Activated CD4-positive, alpha-beta T cell treated with anti-CD3 and anti-CD28 coated beads, Interleukin-2, amount 50 U/mL, for 24 hours (primary cell): ENCODE measurements at regions not wholly inside any gene's neighbourhood (a gene's known extent, or its start where the extent isn't known, plus 50 kb on each side); places are given as distances from the start of the nearest gene placed in this dataset.
"Not testable (repeated sequence)": the region's sequence is repeated elsewhere in the genome, so short reads cannot be mapped to it uniquely, and the experiment has no call there.

Experiments used
- DNase-seq, 2 donors: peaks; one replicate each; pipeline ENCODE4 v3.0.0-alpha.2; 2020; ENCODE audit warnings: low read depth in 1 of 2, low spot score in 1 of 2

- DNase-seq: no peak
These were observed 428.4 kb upstream of the KCNMB2 start for GRCh38 chr3:178107804-178108203.

- DNase-seq: no peak
These were observed 426.5 kb upstream of the KCNMB2 start for GRCh38 chr3:178109691-178110090.

GRCh38 chr3:178112134-178112533 lies 424.1 kb upstream of the KCNMB2 start:
- DNase-seq: no peak

- not testable (repeated sequence) for DNase-seq
These were observed 423.7 kb upstream of the KCNMB2 start for GRCh38 chr3:178112552-178112951.

DNA sequence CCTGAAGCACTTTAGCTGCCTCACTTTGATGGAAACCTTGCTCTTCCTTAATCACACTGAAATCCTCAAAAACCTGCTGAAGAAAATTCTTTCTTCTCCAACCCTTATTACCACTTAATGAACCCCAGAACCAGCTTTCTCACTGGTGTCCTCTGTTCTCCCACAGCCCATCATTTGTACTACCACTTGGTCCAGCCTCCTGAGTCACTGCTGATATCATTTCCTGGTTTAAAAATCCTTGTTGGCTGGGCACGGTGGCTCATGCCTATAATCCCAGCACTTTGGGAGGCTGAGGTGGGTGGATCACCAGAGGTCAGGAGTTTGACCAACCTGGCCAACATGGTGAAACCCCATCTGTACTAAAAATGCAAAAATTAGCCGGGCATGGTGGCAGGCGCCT lies 418.6 kb upstream of the KCNMB2 start:
- no peak for DNase-seq

DNA sequence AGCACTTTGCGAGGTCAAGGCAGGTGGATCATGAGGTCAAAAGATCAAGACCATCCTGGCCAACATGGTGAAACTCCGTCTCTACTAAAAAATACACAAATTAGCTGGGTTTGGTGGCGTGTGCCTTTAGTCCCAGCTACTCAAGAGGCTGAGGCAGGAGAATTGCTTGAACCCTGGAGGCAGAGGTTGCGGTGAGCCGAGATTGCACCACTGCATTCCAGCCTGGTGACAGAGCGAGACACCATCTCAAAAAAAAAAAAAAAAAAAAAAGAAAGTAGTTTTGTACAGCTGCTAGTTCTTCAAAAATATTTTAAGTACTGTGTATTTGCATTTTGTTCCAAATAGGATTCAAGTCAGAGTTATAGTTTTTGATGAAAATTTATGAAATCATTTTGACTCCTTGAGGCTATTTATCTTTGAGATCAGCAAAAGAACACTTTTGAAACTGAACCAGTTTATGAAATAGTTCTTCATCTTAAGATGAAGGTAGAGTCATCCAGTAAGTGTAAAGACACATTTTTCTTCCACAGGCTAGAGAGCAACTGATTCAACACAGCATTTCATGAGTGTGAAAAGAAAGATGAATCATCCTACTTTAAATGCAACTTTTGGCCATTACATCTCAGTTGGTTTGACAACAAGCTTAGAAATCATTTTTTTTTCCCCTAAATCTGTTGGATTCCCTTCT lies 416.5 kb upstream of the KCNMB2 start:
- DNase-seq: not testable (repeated sequence)

DNA sequence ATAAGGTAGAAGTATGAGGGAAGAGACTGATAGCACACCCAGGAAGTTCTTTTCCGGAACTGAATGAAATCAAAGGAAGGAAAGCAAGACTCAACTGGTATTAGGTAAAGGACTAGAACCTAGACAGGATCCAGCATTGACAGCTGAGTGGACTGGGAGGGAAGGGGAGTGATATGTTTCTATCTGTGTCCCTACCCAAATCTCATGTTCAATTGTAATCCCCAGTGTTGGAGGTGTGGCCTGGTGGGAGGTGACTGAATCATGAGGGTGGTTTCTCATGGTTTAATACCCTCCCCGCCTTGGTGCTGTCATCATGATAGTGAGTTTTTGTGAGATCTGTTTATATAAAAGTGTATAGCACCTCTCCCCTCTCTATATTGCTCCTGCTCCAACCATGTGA lies 415.9 kb upstream of the KCNMB2 start:
- no peak for DNase-seq

DNA sequence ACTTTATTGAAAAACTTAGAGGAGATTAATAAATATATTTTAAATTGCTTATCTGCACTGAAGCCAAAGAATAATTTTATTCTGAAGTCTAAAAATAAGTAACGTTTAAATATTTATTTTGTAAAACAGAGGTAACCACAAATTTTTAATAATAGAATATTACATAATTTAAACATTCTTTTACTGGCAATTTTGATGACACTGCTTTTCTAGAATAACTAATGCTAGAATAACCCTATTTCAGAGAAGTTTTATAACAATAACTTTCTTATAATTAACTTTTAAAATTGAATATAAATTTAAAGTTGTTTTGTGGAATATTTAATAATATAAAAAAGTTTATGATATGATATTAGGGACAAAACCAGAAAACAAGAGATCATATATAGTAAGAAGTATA lies 409.6 kb upstream of the KCNMB2 start:
- DNase-seq: no peak

DNA sequence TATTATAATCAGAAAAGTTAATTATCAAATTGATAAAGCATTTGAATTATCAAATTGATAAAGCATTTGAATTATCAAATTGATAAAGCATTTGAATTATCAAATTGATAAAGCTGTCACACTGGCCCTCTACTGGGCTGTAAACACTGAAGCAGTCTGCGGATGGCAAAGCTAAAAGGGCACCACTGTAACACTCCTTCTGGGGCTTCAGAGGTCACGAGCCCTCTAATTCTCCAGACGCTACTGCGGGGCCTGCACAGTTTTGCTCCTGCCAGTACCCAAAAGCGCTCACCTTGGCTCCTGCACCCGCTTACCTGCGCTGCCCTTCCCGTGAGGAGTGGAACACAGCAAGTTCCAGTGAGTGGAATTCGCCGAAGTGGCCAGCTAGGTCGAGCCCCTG lies 409.0 kb upstream of the KCNMB2 start:
- DNase-seq: no peak

- no peak for DNase-seq
These were observed 407.1 kb upstream of the KCNMB2 start for GRCh38 chr3:178129109-178129508.

DNA sequence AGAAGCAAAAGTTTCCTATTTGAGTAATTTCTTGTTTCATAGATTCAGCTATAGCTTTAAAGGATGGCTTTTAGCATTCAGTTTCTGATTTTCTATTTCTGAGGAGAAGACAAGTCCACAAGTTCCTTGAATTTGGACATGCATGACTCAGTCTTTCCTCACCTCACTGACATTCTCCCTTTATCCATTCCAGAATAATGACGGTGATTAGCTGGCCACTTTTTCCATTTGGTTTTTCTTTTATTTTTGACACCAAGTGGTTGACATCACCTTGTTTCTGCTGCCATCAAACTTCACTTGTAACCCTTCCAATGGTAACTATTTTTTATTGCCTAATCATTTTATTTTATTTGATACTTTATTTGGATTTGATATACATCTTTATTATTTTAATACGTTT lies 404.4 kb upstream of the KCNMB2 start:
- no peak for DNase-seq

- no peak for DNase-seq
These were observed 399.0 kb upstream of the KCNMB2 start for GRCh38 chr3:178137206-178137605.

GRCh38 chr3:178137831-178138230 lies 398.4 kb upstream of the KCNMB2 start:
- DNase-seq: no peak

GRCh38 chr3:178139116-178139515 lies 397.1 kb upstream of the KCNMB2 start:
- no peak for DNase-seq

DNA sequence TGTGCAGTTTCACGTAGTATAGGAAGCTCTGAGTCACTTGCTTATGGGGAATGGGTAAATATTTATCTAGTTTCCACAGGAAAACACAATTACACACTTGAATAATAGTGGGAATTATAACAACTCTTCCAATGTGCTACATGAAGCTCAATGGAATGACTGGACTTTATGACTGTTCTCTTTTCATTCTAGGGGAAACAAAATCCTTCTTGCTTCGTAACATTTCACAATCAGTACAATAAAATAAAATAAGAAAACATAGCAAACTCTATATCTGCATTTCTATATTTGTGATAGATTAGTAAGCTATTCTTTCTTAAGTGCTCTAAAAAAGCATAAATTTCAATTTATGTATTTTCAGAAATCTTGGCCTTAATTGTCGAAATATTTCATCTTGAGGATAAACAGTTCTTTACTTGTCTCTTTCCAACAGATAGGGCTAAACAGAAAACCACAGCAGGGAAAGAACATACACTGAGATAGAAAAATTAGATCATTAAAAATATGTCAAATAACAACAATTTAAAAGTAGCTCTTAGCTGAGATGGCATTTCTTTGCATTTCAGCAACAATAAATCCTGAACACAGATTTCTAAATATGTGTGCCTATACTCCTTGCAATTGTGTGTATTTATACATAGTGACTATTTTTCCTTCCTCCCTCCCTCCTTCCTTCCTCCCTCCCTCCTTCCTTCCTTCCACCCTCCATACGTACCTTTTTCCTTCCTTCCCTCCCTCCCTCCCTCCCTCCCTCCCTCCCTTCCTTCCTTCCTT lies 395.5 kb upstream of the KCNMB2 start:
- no peak for DNase-seq

- not testable (repeated sequence) for DNase-seq
These were observed 394.9 kb upstream of the KCNMB2 start for GRCh38 chr3:178141305-178141684.

GRCh38 chr3:178146406-178146831 lies 389.8 kb upstream of the KCNMB2 start:
- DNase-seq: no peak

- no peak for DNase-seq
These were observed 389.2 kb upstream of the KCNMB2 start for GRCh38 chr3:178147001-178147400.

GRCh38 chr3:178152031-178152806 lies 384.0 kb upstream of the KCNMB2 start:
- no peak for DNase-seq

- DNase-seq: no peak
These were observed 383.2 kb upstream of the KCNMB2 start for GRCh38 chr3:178152988-178153387.

DNA sequence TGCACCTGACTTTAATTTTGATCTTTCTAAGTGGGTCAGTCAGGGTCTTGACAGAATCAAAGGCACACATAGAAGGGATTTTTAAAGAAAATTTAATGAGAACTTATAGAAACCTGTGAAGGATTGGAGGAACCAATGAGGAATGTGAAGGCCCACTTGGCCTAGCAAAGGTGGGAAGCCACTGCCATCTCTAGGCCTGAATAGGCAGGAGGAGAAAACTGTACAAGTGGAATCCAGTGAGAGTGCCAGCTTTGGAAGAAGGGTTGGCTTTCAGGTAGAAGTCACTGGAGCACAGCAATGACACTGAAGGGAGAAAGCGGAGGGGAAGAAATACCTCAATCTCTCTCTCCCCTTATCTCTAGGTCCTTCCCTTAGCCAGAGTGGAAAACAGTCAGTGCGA lies 380.7 kb upstream of the KCNMB2 start:
- no peak for DNase-seq

GRCh38 chr3:178156301-178156700 lies 379.9 kb upstream of the KCNMB2 start:
- no peak for DNase-seq
